Middle frontal gyrus (tissue), 1 donor: ENCODE measurements at regions not wholly inside any gene's neighbourhood (a gene's known extent, or its start where the extent isn't known, plus 50 kb on each side); places are given as distances from the start of the nearest gene placed in this dataset.
"Not testable (repeated sequence)": the region's sequence is repeated elsewhere in the genome, so short reads cannot be mapped to it uniquely, and the experiment has no call there.

Experiments used
- DNase-seq: peaks from one replicate; pipeline ENCODE4 v3.0.0-alpha.2; 2015; ENCODE audit warnings: low spot score; ENCODE audit errors: extremely low spot score

- DNase-seq, result no peak
Measured at GRCh38 chr6:78383968-78384367, 483.4 kb upstream of the IRAK1BP1 start.

GRCh38 chr6:78386854-78387253 lies 480.5 kb upstream of the IRAK1BP1 start:
- not testable (repeated sequence) for DNase-seq

- DNase-seq, result no peak
Measured at GRCh38 chr6:78390066-78390465, 477.3 kb upstream of the IRAK1BP1 start.

- no peak for DNase-seq
Measured at GRCh38 chr6:78397499-78397898, 469.9 kb upstream of the IRAK1BP1 start.

GRCh38 chr6:78398292-78398691 lies 469.1 kb upstream of the IRAK1BP1 start:
- no peak for DNase-seq

GRCh38 chr6:78400076-78400475 lies 467.3 kb upstream of the IRAK1BP1 start:
- DNase-seq, result no peak

- DNase-seq, result no peak
Measured at GRCh38 chr6:78427386-78427785, 440.0 kb upstream of the IRAK1BP1 start.

GRCh38 chr6:78430521-78430920 lies 436.8 kb upstream of the IRAK1BP1 start:
- no peak for DNase-seq

GRCh38 chr6:78435671-78436070 lies 431.7 kb upstream of the IRAK1BP1 start:
- peak; percentile 8 for DNase-seq

- no peak for DNase-seq
Measured at GRCh38 chr6:78436335-78436734, 431.0 kb upstream of the IRAK1BP1 start.

GRCh38 chr6:78438135-78438534 lies 429.2 kb upstream of the IRAK1BP1 start:
- no peak for DNase-seq

GRCh38 chr6:78460711-78461110 lies 406.6 kb upstream of the IRAK1BP1 start:
- DNase-seq, result no peak

GRCh38 chr6:78462728-78463127 lies 404.6 kb upstream of the IRAK1BP1 start:
- DNase-seq, result no peak

GRCh38 chr6:78465059-78465634 lies 402.2 kb upstream of the IRAK1BP1 start:
- DNase-seq, result no peak

GRCh38 chr6:78476561-78476960 lies 390.8 kb upstream of the IRAK1BP1 start:
- no peak for DNase-seq

- DNase-seq, result no peak
Measured at GRCh38 chr6:78482801-78483552, 384.4 kb upstream of the IRAK1BP1 start.

GRCh38 chr6:78483553-78484197 lies 383.7 kb upstream of the IRAK1BP1 start:
- no peak for DNase-seq

- DNase-seq, result no peak
Measured at GRCh38 chr6:78484198-78485064, 382.9 kb upstream of the IRAK1BP1 start.

GRCh38 chr6:78487401-78487800 lies 379.9 kb upstream of the IRAK1BP1 start:
- no peak for DNase-seq

- DNase-seq, result no peak
Measured at GRCh38 chr6:78489874-78490273, 377.5 kb upstream of the IRAK1BP1 start.

- no peak for DNase-seq
Measured at GRCh38 chr6:78492351-78493017, 374.9 kb upstream of the IRAK1BP1 start.
